H9 (cell line): ENCODE measurements at regions not wholly inside any gene's neighbourhood (a gene's known extent, or its start where the extent isn't known, plus 50 kb on each side); places are given as distances from the start of the nearest gene placed in this dataset.

ENCODE experiments used
- DNase-seq: peaks from one replicate; pipeline ENCODE4 v3.0.0-alpha.2; 2017
- H2AFZ ChIP-seq: one replicate; pipeline ENCODE4 v1.6.1; 2013; ENCODE audit warnings: mild to moderate bottlenecking, low read length, control low read depth, moderate library complexity
- H2AK5ac ChIP-seq: 2 replicates; pipeline ENCODE4 v1.6.1; 2013; ENCODE audit warnings: low read length, control low read depth, mixed read lengths; ENCODE audit not compliant: insufficient read length
- H2BK120ac ChIP-seq: one replicate; pipeline ENCODE4 v1.6.1; 2013; ENCODE audit warnings: low read depth, mild to moderate bottlenecking, low read length, control low read depth, inconsistent platforms; ENCODE audit not compliant: poor library complexity, severe bottlenecking
- H2BK12ac ChIP-seq: 2 replicates; pipeline ENCODE4 v1.6.1; 2013; ENCODE audit warnings: low read length, control low read depth, mixed read lengths, low read depth; ENCODE audit not compliant: insufficient read length
- H2BK15ac ChIP-seq: 2 replicates; pipeline ENCODE4 v1.6.1; 2013; ENCODE audit warnings: low read depth, low read length, control low read depth
- H2BK20ac ChIP-seq: one replicate; pipeline ENCODE4 v1.6.1; 2013; ENCODE audit warnings: low read depth, mild to moderate bottlenecking, low read length, control low read depth, inconsistent platforms; ENCODE audit not compliant: poor library complexity, severe bottlenecking
- H2BK5ac ChIP-seq: 2 replicates; pipeline ENCODE4 v1.6.1; 2013; ENCODE audit warnings: low read length, control low read depth, mixed read lengths; ENCODE audit not compliant: insufficient read length
- H3K14ac ChIP-seq: 2 replicates; pipeline ENCODE4 v1.6.1; 2013; ENCODE audit warnings: low read length, control low read depth; ENCODE audit not compliant: insufficient read depth
- H3K18ac ChIP-seq: 2 replicates; pipeline ENCODE4 v1.6.1; 2013; ENCODE audit warnings: low read depth, mild to moderate bottlenecking, mixed read lengths, low read length, control low read depth; ENCODE audit not compliant: insufficient read length
- H3K23ac ChIP-seq: 2 replicates; pipeline ENCODE4 v1.6.1; 2013; ENCODE audit warnings: low read length, control low read depth, mixed read lengths, low read depth; ENCODE audit not compliant: insufficient read length
- H3K23me2 ChIP-seq: 2 replicates; pipeline ENCODE4 v1.6.1; 2013; ENCODE audit warnings: low read depth, mild to moderate bottlenecking, mixed read lengths, low read length, control low read depth; ENCODE audit not compliant: insufficient read length, poor library complexity, severe bottlenecking
- H3K27ac ChIP-seq: 2 replicates; pipeline ENCODE4 v1.5.1; 2013; ENCODE audit warnings: low read length, control low read depth, mixed read lengths, low read depth; ENCODE audit not compliant: insufficient read length
- H3K27me3 ChIP-seq: 2 replicates; pipeline ENCODE4 v1.6.1; 2013; ENCODE audit warnings: low read length, control low read depth, inconsistent platforms; ENCODE audit not compliant: insufficient read depth
- H3K4ac ChIP-seq: 2 replicates; pipeline ENCODE4 v1.6.1; 2013; ENCODE audit warnings: low read depth, mild to moderate bottlenecking, control low read depth, inconsistent platforms, low read length, moderate library complexity
- H3K4me1 ChIP-seq: 2 replicates; pipeline ENCODE4 v1.6.1; 2013; ENCODE audit warnings: low read length, control low read depth, inconsistent platforms; ENCODE audit not compliant: insufficient read depth
- H3K4me2 ChIP-seq: 2 replicates; pipeline ENCODE4 v1.6.1; 2013; ENCODE audit warnings: low read length, control low read depth, mixed read lengths; ENCODE audit not compliant: insufficient read length, insufficient read depth
- H3K56ac ChIP-seq: 2 replicates; pipeline ENCODE4 v1.6.1; 2013; ENCODE audit warnings: low read depth, mild to moderate bottlenecking, mixed read lengths, low read length, control low read depth; ENCODE audit not compliant: insufficient read length
- H3K79me1 ChIP-seq: 2 replicates; pipeline ENCODE4 v1.6.1; 2013; ENCODE audit warnings: low read depth, mild to moderate bottlenecking, moderate library complexity, low read length, control low read depth, inconsistent platforms; ENCODE audit not compliant: insufficient read depth, poor library complexity, severe bottlenecking
- H3K79me2 ChIP-seq: 2 replicates; pipeline ENCODE4 v1.6.1; 2013; ENCODE audit warnings: low read length, control low read depth, inconsistent platforms; ENCODE audit not compliant: insufficient read depth
- H3K9ac ChIP-seq: 2 replicates; pipeline ENCODE4 v1.6.1; 2013; ENCODE audit warnings: low read length, control low read depth, mixed read lengths; ENCODE audit not compliant: insufficient read length; ENCODE audit errors: extremely low read depth
- H3K9me3 ChIP-seq: one replicate; pipeline ENCODE4 v1.6.1; 2013; ENCODE audit warnings: low read depth, low read length, inconsistent platforms; ENCODE audit not compliant: control insufficient read depth
- H3T11ph ChIP-seq: one replicate; pipeline ENCODE4 v1.6.1; 2013; ENCODE audit warnings: mild to moderate bottlenecking, low read length, control low read depth, inconsistent platforms
- H4K20me1 ChIP-seq: one replicate; pipeline ENCODE4 v1.6.1; 2013; ENCODE audit not compliant: control insufficient read depth, insufficient read length, insufficient read depth
- H4K5ac ChIP-seq: 2 replicates; pipeline ENCODE4 v1.6.1; 2013; ENCODE audit warnings: low read depth, mild to moderate bottlenecking, mixed read lengths, low read length, control low read depth; ENCODE audit not compliant: insufficient read length
- H4K8ac ChIP-seq: replicated peaks from 2 replicates; pipeline ENCODE4 v1.6.1; 2013; ENCODE audit warnings: low read length, control low read depth, mixed read lengths, low read depth; ENCODE audit not compliant: insufficient read length
- H4K91ac ChIP-seq: 2 replicates; pipeline ENCODE4 v1.6.1; 2013; ENCODE audit warnings: low read depth, mild to moderate bottlenecking, moderate library complexity, mixed read lengths, low read length, control low read depth; ENCODE audit not compliant: insufficient read length
- H3K27ac Mint-ChIP-seq, 3 experiments: 2 replicates in 2 of 3; 3 replicates in 1 of 3; pipeline ENCODE4 v1.8.0; 2020 to 2021; ENCODE audit warnings: mixed read lengths in 3 of 3, mild to moderate bottlenecking in 1 of 3, moderate library complexity in 1 of 3
- H3K27me3 Mint-ChIP-seq: 2 replicates; pipeline ENCODE4 v1.8.0; 2021; ENCODE audit warnings: low read depth, mild to moderate bottlenecking, moderate library complexity, mixed read lengths
- H3K36me3 Mint-ChIP-seq, 3 experiments: 2 replicates in 2 of 3; 3 replicates in 1 of 3; pipeline ENCODE4 v1.8.0; 2020 to 2021; ENCODE audit warnings: low read depth in 3 of 3, mixed read lengths in 3 of 3; ENCODE audit not compliant: insufficient read depth in 1 of 3
- H3K4me1 Mint-ChIP-seq, 2 experiments: 2 replicates each; pipeline ENCODE4 v1.8.0; 2020; ENCODE audit warnings: mixed read lengths in 2 of 2
- H3K4me3 Mint-ChIP-seq, 2 experiments: 2 replicates in 1 of 2; 3 replicates in 1 of 2; pipeline ENCODE4 v1.8.0; 2020 to 2021; ENCODE audit warnings: mild to moderate bottlenecking in 2 of 2, mixed read lengths in 2 of 2, moderate library complexity in 1 of 2
- H3K9me3 Mint-ChIP-seq, 2 experiments: 2 replicates in 1 of 2; 3 replicates in 1 of 2; pipeline ENCODE4 v1.8.0; 2020; ENCODE audit warnings: mild to moderate bottlenecking in 2 of 2, mixed read lengths in 2 of 2, moderate library complexity in 1 of 2
- CTCF ChIP-seq: fragments of 200-600 bp; sonication (generic); conservative IDR thresholded peaks from 3 replicates; pipeline ENCODE4 v1.8.0; 2021; ENCODE audit warnings: antibody characterized with exemption, mild to moderate bottlenecking
- WGBS: extraction: QIAGEN DNeasy Blood & Tissue Kit; methylation state at CpG from one replicate; pipeline ENCODE4 v1.1.7; 2013; ENCODE audit warnings: missing lambda C conversion rate, low lambda C conversion rate, mixed read lengths; ENCODE audit not compliant: insufficient read length; ENCODE audit errors: extremely low coverage; 5-methylcytosine and 5-hydroxymethylcytosine counted together

DNA sequence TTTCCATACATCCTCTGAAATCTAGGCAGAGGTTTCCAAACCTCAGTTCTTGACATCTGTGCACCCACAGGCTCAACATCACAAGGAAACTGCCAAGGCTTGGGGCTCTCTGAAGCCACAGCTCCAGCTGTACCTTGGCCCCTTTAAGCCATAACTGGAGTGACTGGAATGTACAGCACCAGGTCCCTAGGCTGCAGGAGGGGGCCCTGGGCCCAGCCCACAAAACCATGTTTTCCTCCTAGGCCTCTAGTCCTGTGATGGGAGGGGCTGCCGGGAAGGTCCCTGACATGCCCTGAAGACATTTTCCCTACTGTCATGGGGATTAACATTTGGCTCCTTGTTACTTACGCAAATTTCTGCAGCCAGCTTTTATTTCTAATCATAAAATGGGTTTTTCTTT, 1093.0 kb upstream of the PCDH9 start:
- H3K23me2 ChIP-seq, result no peaks in the 10 kb centered on the region
- H3K27me3 ChIP-seq, result no peaks in the 10 kb centered on the region
- H3K4me2 ChIP-seq, result no peak overlapping the region
- no peaks in the 10 kb centered on the region for H3K4me1 Mint-ChIP-seq
- H2BK12ac ChIP-seq, result no peak overlapping the region
- H3K27ac Mint-ChIP-seq, result no peak overlapping the region
- H3K23ac ChIP-seq, result no peak overlapping the region
- no peaks in the 10 kb centered on the region for H4K20me1 ChIP-seq
- H3T11ph ChIP-seq, result no peak overlapping the region
- H3K18ac ChIP-seq, result no peak overlapping the region
- TF ChIP-seq CTCF, result no peak
- no peak overlapping the region for H2BK5ac ChIP-seq
- H3K4me3 Mint-ChIP-seq, result no peak overlapping the region
- no peaks in the 10 kb centered on the region for H3K79me1 ChIP-seq
- H2AK5ac ChIP-seq, result no peak overlapping the region
- no peak overlapping the region for H2BK120ac ChIP-seq
- no peaks in the 10 kb centered on the region for H3K79me2 ChIP-seq
- no peak overlapping the region for H3K4ac ChIP-seq
- DNase-seq, result no peak
- no peaks in the 10 kb centered on the region for H3K9me3 ChIP-seq
- no peak overlapping the region for H2BK20ac ChIP-seq
- no peak overlapping the region for H4K8ac ChIP-seq
- H3K14ac ChIP-seq, result no peak overlapping the region
- no peak overlapping the region for H3K27ac ChIP-seq
- no peaks in the 10 kb centered on the region for H3K27me3 Mint-ChIP-seq
- H2AFZ ChIP-seq, result no peak overlapping the region
- peaks cover 6 to 25% (median 8%) of the 10 kb centered on the region in 3 experiments; a peak in 6 of 7 replicates for H3K36me3 Mint-ChIP-seq
- no peak overlapping the region for H2BK15ac ChIP-seq
- no peak overlapping the region for H4K91ac ChIP-seq
- no peaks in the 10 kb centered on the region for H3K4me1 ChIP-seq
- peaks cover 16 to 23% of the 10 kb centered on the region in 2 experiments for H3K9me3 Mint-ChIP-seq
- no CpG with 5 or more reads among the region's 2 CpGs for WGBS
- H3K56ac ChIP-seq, result no peak overlapping the region
- H3K9ac ChIP-seq, result no peak overlapping the region
- H4K5ac ChIP-seq, result no peak overlapping the region
